GM18861 (cell line): ENCODE measurements at regions not wholly inside any gene's neighbourhood (a gene's known extent, or its start where the extent isn't known, plus 50 kb on each side); places are given as distances from the start of the nearest gene placed in this dataset.
"Not testable (repeated sequence)": the region's sequence is repeated elsewhere in the genome, so short reads cannot be mapped to it uniquely, and the experiment has no call there.

Source experiments
- ATAC-seq: cut with Tn5 transposase; IDR thresholded peaks from one replicate; pipeline ENCODE4 v1.9.1; 2021; ENCODE audit not compliant: unreplicated experiment

GRCh38 chr20:43837856-43838702 lies 76.6 kb upstream of the TOX2 start:
- ATAC-seq: no peak

- no peak for ATAC-seq
Observed at GRCh38 chr20:43836790-43837189, 77.9 kb upstream of the TOX2 start.

GRCh38 chr20:43835944-43836508 lies 78.6 kb upstream of the TOX2 start:
- no peak for ATAC-seq

GRCh38 chr20:43833511-43834395 lies 80.9 kb upstream of the TOX2 start:
- ATAC-seq: no peak

- no peak for ATAC-seq
Observed at GRCh38 chr20:43832961-43833360, 81.7 kb upstream of the TOX2 start.

- no peak for ATAC-seq
Observed at GRCh38 chr20:43832096-43832816, 82.4 kb upstream of the TOX2 start.

GRCh38 chr20:43831481-43832065 lies 83.1 kb upstream of the TOX2 start:
- no peak for ATAC-seq

GRCh38 chr20:43830883-43831282 lies 83.8 kb upstream of the TOX2 start:
- ATAC-seq: no peak

GRCh38 chr20:43829951-43830690 lies 84.5 kb upstream of the TOX2 start:
- no peak for ATAC-seq

GRCh38 chr20:43827940-43828562 lies 86.6 kb upstream of the TOX2 start:
- ATAC-seq: no peak

GRCh38 chr20:43826943-43827342 lies 87.7 kb upstream of the TOX2 start:
- not testable (repeated sequence) for ATAC-seq

- no peak for ATAC-seq
Observed at GRCh38 chr20:43825581-43825980, 89.1 kb upstream of the TOX2 start.

- peak; percentile 59 for ATAC-seq
Observed at GRCh38 chr20:43825051-43825402, 89.6 kb upstream of the TOX2 start.

- no peak for ATAC-seq
Observed at GRCh38 chr20:43824309-43825050, 90.2 kb upstream of the TOX2 start.

GRCh38 chr20:43821795-43822194 lies 92.9 kb upstream of the TOX2 start:
- ATAC-seq: no peak

- no peak for ATAC-seq
Observed at GRCh38 chr20:43820731-43821330, 93.8 kb upstream of the TOX2 start.

- no peak for ATAC-seq
Observed at GRCh38 chr20:43812216-43812615, 85.4 kb upstream of the GTSF1L start.

- ATAC-seq: no peak
Observed at GRCh38 chr20:43809206-43809819, 82.5 kb upstream of the GTSF1L start.
